ENCODE measurements at regions not wholly inside any gene's neighbourhood (a gene's known extent, or its start where the extent isn't known, plus 50 kb on each side); places are given as distances from the start of the nearest gene placed in this dataset.

- DNase-seq = no peak
Observed at GRCh38 chr20:16951876-16952275, 203.7 kb downstream of the OTOR start.

DNA sequence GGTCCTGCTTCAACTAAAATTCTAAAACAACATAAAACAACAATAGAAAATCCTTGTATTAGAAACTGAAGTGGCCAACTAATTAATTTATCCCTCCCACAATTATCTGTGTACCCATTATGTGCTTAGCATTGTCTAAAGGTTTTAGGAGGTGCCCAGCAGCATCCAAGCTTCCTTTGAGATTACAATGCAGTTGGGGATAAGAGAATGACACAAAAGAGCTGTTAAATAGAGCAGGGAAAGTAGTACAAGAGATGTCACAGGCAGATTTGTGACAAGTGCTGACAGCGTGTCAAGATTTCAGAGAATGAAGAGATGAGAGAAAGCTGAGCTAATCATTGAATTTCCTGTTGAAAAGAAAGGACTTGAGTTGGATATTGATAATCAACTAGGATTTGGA, 204.8 kb downstream of the OTOR start:
- DNase-seq = no peak

DNA sequence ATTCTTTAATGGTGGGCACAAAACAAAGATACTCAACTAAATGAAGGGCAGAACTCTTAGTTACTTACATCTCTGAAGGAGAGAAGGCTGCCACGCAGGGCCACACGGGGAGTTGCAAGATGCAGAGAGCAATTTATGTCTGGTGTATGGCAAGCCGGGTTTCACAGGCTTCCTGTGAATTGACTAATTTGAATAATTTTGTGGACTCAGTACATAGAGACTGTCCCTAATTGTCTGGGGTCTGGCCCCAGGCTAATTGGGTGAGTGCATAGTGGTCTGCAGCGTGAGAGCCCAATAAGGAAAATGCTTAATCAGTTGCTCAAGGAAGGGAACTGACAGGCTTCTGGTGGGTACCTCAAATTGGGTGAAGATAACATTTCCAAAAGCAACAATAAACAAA, 205.7 kb downstream of the OTOR start:
- DNase-seq = no peak

- DNase-seq = no peak
Observed at GRCh38 chr20:16955462-16955861, 207.3 kb downstream of the OTOR start.

GRCh38 chr20:16955971-16956370, 207.8 kb downstream of the OTOR start:
- DNase-seq = no peak

- DNase-seq = no peak
Observed at GRCh38 chr20:16965401-16965800, 217.2 kb downstream of the OTOR start.

DNA sequence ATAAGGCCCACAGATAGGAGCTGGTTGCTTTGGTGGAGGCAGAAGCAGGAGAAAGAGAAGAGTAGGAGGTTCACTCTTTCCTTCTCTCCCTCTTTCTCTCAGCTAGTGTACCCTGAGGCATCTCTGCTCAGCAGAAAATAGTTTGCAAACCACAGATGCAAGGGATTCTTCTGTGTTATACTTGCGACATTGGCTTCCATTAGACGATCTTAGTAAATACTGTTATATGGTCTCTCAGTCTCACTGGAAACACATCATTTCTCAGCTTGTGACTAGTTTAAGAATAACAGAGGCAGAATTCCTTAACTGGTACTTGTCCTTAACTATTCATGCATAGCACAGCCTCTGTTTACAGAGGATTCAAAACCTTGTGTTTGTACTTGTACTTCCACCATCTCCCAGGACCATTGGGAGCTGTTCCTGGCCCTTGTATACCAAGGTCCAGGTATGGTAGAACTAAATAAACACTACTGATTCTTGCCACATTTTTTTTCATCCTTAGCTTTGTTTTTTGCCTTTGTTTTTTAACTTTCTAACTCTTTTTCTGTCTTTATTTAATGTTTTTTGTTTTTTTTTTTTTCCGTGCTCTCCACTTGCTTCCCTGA, 218.2 kb downstream of the OTOR start:
- no peak for DNase-seq

- DNase-seq = no peak
Observed at GRCh38 chr20:16968099-16968498, 219.9 kb downstream of the OTOR start.

GRCh38 chr20:16970776-16971175, 222.6 kb downstream of the OTOR start:
- DNase-seq = no peak

GRCh38 chr20:16974080-16974854, 226.1 kb downstream of the OTOR start:
- no peak for DNase-seq

DNA sequence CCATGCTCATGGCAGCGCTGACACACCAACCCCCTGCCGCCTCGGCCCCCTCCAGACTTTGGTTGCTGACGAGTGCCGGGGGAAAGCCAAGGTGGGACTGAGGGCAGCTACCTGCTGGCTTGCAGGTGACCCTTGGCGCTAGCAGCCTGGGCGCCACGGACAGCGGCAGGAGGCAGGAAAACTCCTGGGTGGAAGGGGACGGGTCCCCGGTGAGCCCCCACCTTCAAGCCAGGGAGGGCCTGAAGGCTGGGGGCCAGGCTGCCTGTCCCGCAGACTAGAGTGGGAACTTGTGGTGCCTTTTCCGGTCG, 226.7 kb downstream of the OTOR start:
- no peak for DNase-seq

- DNase-seq = no peak
Observed at GRCh38 chr20:16975682-16976081, 227.5 kb downstream of the OTOR start.

- DNase-seq = no peak
Observed at GRCh38 chr20:16978497-16978896, 230.3 kb downstream of the OTOR start.

- DNase-seq = no peak
Observed at GRCh38 chr20:16982091-16982726, 234.1 kb downstream of the OTOR start.

- DNase-seq = no peak
Observed at GRCh38 chr20:16984481-16984880, 236.3 kb downstream of the OTOR start.

DNA sequence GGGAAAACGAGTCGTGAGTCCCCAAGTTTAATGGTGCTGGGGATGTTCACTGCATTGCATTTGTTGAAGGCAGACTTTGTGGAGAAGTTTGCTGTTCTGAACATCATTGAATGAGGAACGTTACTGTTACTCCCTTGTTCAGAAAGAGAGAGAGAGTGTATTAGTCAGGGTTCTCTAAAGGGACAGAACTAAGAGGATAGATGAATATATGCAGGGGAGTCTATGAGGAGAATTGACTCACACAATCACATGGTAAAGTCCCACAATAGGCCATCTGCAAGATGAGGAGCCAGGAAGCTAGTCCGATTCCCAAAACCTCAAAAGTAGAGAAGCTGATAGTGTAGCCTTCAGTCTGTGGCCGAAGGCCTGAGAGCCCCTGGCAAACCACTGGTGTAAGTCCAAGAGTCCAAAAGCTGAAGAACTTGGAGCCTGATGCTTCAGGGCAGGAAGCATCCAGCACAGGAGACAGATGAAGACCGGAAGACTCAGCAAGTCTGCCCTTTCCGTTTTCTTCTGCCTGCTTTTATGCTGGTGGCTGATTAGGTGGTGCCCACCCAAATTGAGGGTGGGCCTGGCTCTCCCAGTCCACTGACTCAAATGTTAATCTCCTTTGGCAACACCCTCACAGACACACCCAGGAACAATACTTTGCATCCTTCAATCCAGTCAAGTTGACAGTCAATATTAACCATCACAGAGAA, 223.5 kb upstream of the PCSK2 start:
- no peak for DNase-seq

- DNase-seq = no peak
Observed at GRCh38 chr20:17010181-17010580, 216.7 kb upstream of the PCSK2 start.

DNA sequence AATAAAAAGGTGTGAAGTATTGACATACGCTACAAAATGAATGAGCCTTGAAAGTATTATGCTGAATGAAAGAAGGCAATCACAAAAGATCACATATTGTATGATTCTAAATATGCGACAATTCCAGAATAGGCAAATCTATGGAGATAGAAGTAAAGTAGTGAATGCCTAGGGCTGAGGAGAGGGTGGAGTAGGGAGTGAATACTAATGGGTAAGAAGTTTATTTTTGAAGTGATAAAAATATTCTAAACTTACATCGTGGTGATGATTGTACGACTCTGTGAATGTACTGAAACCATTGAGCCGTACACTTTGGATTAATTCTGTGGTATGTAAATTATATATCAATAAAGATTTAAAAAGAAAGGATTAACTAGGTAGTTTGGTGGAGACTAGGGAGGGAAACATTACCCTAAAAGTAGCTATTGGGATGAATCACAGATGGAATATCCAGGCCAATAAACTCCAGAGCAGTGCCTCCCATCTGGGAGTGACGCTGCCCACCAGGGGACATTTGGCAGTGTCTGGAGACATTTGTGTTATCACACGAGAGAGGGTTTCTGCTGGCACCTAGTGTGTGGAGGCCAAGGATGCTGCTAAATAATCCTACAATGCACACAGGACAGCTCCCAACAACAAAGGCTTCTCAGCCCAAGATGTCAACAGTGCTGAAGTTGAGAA, 214.2 kb upstream of the PCSK2 start:
- no peak for DNase-seq

DNA sequence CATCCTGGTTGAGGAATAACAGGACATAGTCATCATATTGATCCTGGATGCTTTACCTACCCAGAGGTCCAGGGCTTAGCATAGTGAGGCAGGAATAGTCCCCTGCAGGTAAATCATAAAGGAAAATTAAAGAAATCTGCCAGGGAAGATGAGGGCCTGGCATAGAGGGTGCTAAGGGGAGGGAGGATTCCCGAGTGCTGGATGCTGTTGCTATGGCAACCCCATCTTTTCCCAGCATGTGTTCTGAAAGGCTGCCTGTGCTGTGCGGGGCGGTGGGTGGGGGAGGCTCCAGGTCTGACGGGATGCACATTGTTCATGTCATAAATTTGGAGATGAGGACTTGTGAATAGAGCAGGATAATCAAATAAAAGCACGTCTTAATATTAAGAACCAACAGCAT, 212.6 kb upstream of the PCSK2 start:
- DNase-seq = no peak

- DNase-seq = no peak
Observed at GRCh38 chr20:17014756-17015366, 212.0 kb upstream of the PCSK2 start.

- DNase-seq = no peak
Observed at GRCh38 chr20:17017232-17017631, 209.6 kb upstream of the PCSK2 start.

DNA sequence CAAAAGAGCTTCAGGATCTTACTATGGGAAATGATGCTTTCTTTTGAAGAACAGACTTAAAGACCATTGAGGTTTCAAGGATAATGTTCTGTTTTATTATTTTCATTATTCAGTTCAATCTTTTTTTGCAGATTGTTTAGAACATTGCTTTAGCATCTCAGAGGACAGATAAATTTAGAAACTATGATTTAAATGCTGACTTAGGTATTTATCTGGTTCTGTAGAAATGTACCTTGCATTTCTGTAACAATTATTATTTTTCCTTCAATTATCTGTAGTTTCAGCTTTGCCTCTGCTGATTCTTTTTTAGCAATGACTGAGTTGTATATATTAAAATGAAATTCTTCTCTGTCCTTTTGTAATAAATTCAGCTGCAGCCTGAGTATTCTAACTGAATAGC, 205.4 kb upstream of the PCSK2 start:
- no peak for DNase-seq

DNA sequence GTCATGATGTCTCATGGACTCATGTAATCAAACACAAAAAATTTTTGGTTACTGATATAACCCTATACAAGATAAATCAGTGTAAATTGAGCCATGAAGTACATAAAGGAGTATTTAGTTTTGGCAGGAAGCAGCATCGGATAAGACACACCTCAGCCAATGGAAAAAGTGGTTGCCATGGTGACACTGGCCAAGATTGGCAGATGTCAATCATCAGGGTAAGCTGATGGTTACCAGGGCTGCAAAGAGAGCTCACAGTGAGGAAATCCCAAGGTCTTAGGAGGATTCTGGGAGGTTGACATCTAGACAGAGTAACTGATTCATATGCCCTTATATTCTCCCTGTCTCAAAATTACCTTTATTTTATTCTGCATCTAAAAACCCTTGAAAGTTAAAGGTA, 203.8 kb upstream of the PCSK2 start:
- no peak for DNase-seq
